ENCODE measurements at regions not wholly inside any gene's neighbourhood (a gene's known extent, or its start where the extent isn't known, plus 50 kb on each side); places are given as distances from the start of the nearest gene placed in this dataset.
A peak's percentile ranks its signal among the peaks of the same experiment; 100 is the strongest.

DNA sequence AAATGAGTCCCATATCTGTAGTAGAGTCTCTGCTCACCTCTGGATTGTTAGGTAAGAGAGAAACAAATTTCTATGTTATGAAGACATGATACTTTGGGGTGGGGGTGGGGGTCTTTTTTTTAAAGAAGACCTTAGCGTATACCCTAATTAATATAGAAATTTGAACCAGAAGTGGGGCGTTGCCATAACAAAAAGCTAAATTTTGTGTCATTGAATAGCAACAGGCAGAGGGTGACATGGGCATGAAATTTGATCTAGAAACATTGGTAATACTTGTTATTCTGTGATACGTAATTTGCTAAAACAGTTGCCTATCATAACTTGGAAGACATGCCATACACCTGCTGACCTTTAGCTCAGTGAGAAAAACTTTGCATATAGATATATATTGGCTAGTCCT, 92.3 kb upstream of the SLC38A2 start:
- no peaks in the 10 kb centered on the region for H3K79me2 ChIP-seq (ENCODE audit: insufficient read depth)
- 92% methylated on average over 3 of the region's 3 CpGs for WGBS (ENCODE audit: low lambda C conversion rate)
- no peak for TF ChIP-seq MXI1 (IDR thresholded peaks at IDR 0.05; ENCODE audit: low read depth, low read length)
- TF ChIP-seq, protein P1, sequence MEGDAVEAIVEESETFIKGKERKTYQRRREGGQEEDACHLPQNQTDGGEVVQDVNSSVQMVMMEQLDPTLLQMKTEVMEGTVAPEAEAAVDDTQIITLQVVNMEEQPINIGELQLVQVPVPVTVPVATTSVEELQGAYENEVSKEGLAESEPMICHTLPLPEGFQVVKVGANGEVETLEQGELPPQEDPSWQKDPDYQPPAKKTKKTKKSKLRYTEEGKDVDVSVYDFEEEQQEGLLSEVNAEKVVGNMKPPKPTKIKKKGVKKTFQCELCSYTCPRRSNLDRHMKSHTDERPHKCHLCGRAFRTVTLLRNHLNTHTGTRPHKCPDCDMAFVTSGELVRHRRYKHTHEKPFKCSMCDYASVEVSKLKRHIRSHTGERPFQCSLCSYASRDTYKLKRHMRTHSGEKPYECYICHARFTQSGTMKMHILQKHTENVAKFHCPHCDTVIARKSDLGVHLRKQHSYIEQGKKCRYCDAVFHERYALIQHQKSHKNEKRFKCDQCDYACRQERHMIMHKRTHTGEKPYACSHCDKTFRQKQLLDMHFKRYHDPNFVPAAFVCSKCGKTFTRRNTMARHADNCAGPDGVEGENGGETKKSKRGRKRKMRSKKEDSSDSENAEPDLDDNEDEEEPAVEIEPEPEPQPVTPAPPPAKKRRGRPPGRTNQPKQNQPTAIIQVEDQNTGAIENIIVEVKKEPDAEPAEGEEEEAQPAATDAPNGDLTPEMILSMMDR (IDR thresholded peaks at IDR 0.05), result no peak
- no peak overlapping the region for H3K4me3 ChIP-seq (ENCODE audit: low read depth in 2 of 2, low read length in 1 of 2)
- H3K9me3 ChIP-seq, result peaks cover 4% of the 10 kb centered on the region; the same call in 1 of the 2 replicates
- H3K4me2 ChIP-seq, result no peak overlapping the region
- DNase-seq, result no peak
- no peaks in the 10 kb centered on the region for H4K20me1 ChIP-seq (ENCODE audit: insufficient read depth)
- POLR2A ChIA-PET, result no interaction called here
- H3K4me1 ChIP-seq (ENCODE audit: control insufficient read depth in 1 of 2, insufficient read depth in 2 of 2, low read depth in 1 of 2, low read length in 1 of 2), result peaks cover 5 to 18% of the 10 kb centered on the region in 2 experiments; a peak in 3 of 4 replicates
- CTCF ChIA-PET, result no interaction called here
- no peak overlapping the region for H2AFZ ChIP-seq (ENCODE audit: low read depth)
- no peaks in the 10 kb centered on the region for H3K27me3 ChIP-seq (ENCODE audit: insufficient read depth)
- H3K27ac ChIP-seq (ENCODE audit: low read depth in 2 of 2, low read length in 1 of 2), result no peak overlapping the region
- H3K9me2 ChIP-seq, result no peaks in the 10 kb centered on the region
- no peaks in the 10 kb centered on the region for H3K36me3 ChIP-seq (replicated peaks in 1 of 2; ENCODE audit: control insufficient read depth in 1 of 2, insufficient read depth in 2 of 2, low read length in 1 of 2)
- no peak overlapping the region for H3K9ac ChIP-seq
- H3F3A ChIP-seq (replicated peaks; ENCODE audit: insufficient read depth), result peaks cover 4% of the 10 kb centered on the region

DNA sequence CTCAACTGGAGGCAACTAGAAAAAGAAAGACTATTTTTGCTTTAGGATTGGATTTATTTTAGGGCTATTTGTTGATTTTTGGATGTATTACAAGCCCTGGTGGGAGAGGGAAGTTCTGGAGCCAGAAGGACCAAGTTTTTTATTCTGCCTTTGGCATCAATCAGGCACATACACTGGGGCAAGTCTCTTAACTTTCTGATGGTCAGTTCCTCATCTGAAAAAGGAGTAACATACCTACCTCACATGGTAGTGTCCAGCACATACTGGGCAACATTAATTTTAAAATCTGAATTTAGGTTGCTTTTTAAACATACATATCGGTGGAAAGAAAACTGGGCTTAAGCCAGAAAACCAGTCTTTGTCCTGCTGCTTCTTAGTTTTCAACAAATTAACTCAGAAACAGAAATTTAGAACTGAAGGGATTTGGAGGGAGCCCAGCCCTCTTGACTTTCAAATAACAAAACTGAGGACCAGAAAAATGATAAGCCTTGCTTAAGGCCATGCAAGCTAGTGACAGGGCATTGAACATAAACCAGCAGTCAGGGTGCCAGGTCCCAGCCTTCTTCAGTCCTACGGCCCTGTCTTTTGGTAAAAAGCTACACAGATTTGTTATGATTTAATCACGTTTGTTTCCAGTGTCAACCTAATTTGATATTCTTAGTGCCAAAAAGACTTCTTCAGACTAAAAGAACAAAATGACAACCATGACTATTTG, 90.2 kb upstream of the SLC38A2 start:
- Histone ChIP-seq H3K9ac (no peak overlapping the region), H3K27me3 (ENCODE audit: insufficient read depth) (no peaks in the 10 kb centered on the region), H3F3A (replicated peaks; ENCODE audit: insufficient read depth) (peaks cover 12% of the 10 kb centered on the region), H2AFZ (ENCODE audit: low read depth) (no peak overlapping the region), H3K9me3 (peaks cover 4% of the 10 kb centered on the region; the same call in 1 of the 2 replicates), H3K4me1 (ENCODE audit: control insufficient read depth in 1 of 2, insufficient read depth in 2 of 2, low read depth in 1 of 2, low read length in 1 of 2) (peaks cover 5 to 13% of the 10 kb centered on the region in 2 experiments; a peak in 3 of 4 replicates), H3K79me2 (ENCODE audit: insufficient read depth) (no peaks in the 10 kb centered on the region), H3K9me2 (no peaks in the 10 kb centered on the region), H3K27ac (ENCODE audit: low read depth in 2 of 2, low read length in 1 of 2) (peak overlapping the region; percentile 17 to 60; a peak in 2 of 4 replicates), H3K36me3 (replicated peaks in 1 of 2; ENCODE audit: control insufficient read depth in 1 of 2, insufficient read depth in 2 of 2, low read length in 1 of 2) (no peaks in the 10 kb centered on the region), H3K4me2 (no peak overlapping the region), H3K4me3 (ENCODE audit: low read depth in 2 of 2, low read length in 1 of 2) (no peak overlapping the region), H4K20me1 (ENCODE audit: insufficient read depth) (no peaks in the 10 kb centered on the region)
- POLR2A ChIA-PET, result no interaction called here
- no peak for DNase-seq
- no peak for TF ChIP-seq YY1 (IDR thresholded peaks at IDR 0.05; ENCODE audit: low read depth)
- TF ChIP-seq NFIC (IDR thresholded peaks at IDR 0.05; ENCODE audit: borderline replicate concordance), result no peak
- TF ChIP-seq, protein P1 (IDR thresholded peaks at IDR 0.05), result no peak
- TF ChIP-seq RXRA (IDR thresholded peaks at IDR 0.05; ENCODE audit: borderline replicate concordance, low read depth), result no peak
- TF ChIP-seq, protein P2, sequence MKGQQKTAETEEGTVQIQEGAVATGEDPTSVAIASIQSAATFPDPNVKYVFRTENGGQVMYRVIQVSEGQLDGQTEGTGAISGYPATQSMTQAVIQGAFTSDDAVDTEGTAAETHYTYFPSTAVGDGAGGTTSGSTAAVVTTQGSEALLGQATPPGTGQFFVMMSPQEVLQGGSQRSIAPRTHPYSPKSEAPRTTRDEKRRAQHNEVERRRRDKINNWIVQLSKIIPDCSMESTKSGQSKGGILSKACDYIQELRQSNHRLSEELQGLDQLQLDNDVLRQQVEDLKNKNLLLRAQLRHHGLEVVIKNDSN (IDR thresholded peaks at IDR 0.05; ENCODE audit: borderline replicate concordance, low read depth), result no peak
- no peak for TF ChIP-seq RAD21 (IDR thresholded peaks at IDR 0.05; ENCODE audit: low read length)
- TF ChIP-seq TAF1 (IDR thresholded peaks at IDR 0.05; ENCODE audit: borderline replicate concordance, low read depth, low read length), result no peak
- TF ChIP-seq, protein P3, sequence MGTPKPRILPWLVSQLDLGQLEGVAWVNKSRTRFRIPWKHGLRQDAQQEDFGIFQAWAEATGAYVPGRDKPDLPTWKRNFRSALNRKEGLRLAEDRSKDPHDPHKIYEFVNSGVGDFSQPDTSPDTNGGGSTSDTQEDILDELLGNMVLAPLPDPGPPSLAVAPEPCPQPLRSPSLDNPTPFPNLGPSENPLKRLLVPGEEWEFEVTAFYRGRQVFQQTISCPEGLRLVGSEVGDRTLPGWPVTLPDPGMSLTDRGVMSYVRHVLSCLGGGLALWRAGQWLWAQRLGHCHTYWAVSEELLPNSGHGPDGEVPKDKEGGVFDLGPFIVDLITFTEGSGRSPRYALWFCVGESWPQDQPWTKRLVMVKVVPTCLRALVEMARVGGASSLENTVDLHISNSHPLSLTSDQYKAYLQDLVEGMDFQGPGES (IDR thresholded peaks at IDR 0.05; ENCODE audit: low read depth, low read length), result no peak
- TF ChIP-seq, protein P4, sequence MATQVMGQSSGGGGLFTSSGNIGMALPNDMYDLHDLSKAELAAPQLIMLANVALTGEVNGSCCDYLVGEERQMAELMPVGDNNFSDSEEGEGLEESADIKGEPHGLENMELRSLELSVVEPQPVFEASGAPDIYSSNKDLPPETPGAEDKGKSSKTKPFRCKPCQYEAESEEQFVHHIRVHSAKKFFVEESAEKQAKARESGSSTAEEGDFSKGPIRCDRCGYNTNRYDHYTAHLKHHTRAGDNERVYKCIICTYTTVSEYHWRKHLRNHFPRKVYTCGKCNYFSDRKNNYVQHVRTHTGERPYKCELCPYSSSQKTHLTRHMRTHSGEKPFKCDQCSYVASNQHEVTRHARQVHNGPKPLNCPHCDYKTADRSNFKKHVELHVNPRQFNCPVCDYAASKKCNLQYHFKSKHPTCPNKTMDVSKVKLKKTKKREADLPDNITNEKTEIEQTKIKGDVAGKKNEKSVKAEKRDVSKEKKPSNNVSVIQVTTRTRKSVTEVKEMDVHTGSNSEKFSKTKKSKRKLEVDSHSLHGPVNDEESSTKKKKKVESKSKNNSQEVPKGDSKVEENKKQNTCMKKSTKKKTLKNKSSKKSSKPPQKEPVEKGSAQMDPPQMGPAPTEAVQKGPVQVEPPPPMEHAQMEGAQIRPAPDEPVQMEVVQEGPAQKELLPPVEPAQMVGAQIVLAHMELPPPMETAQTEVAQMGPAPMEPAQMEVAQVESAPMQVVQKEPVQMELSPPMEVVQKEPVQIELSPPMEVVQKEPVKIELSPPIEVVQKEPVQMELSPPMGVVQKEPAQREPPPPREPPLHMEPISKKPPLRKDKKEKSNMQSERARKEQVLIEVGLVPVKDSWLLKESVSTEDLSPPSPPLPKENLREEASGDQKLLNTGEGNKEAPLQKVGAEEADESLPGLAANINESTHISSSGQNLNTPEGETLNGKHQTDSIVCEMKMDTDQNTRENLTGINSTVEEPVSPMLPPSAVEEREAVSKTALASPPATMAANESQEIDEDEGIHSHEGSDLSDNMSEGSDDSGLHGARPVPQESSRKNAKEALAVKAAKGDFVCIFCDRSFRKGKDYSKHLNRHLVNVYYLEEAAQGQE (IDR thresholded peaks at IDR 0.05; ENCODE audit: low read depth, low read length), result no peak
- TF ChIP-seq GABPA (IDR thresholded peaks at IDR 0.05; ENCODE audit: low read depth), result no peak
- WGBS (ENCODE audit: low lambda C conversion rate), result 83% methylated on average over 3 of the region's 3 CpGs
- CTCF ChIA-PET, result no interaction called here
